ENCODE measurements at regions not wholly inside any gene's neighbourhood (a gene's known extent, or its start where the extent isn't known, plus 50 kb on each side); places are given as distances from the start of the nearest gene placed in this dataset.

DNA sequence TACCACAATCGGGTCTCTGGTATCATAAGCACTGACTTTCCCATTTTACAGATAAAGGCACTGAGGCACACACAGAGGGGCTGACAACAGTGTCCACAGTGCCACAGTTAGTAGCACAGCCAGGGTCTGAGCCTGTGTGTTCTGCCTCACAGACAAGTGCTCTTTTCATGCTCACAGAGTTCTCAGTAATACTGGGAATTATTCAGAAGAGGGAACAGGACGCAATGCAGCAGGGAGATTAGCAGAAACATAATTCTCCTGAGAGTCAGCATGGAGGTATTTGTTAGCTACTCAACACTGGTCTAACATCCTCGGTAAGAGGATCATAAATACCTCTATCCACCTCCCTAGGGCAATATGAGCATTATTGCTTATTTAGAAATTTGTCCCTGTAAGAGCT, 219.3 kb upstream of the EEA1 start:
- ChIA-PET POLR2A (no interaction called here), RAD21 (ENCODE audit: low non-redundant PET in 1 of 2, low total read pairs in 2 of 2, uncharacterized antibody in 2 of 2, unreplicated experiment in 2 of 2) (no interaction called here), CTCF (no interaction called here)
- ATAC-seq: no peak
- no peaks in the 10 kb centered on the region for H3K27me3 ChIP-seq (ENCODE audit: insufficient read depth, low read length)
- H2AFZ ChIP-seq (ENCODE audit: low read depth, low read length, poor library complexity, severe bottlenecking): no peak overlapping the region
- H3K79me2 ChIP-seq (ENCODE audit: insufficient read depth, low read length): no peaks in the 10 kb centered on the region
- no peaks in the 10 kb centered on the region for H3K9me2 ChIP-seq (ENCODE audit: insufficient read depth)
- H3K36me3 ChIP-seq (ENCODE audit: control insufficient read depth in 1 of 2, insufficient read depth in 2 of 2, low read length in 2 of 2): no peaks in the 10 kb centered on the region
- no peak overlapping the region for H3K9ac ChIP-seq (ENCODE audit: low read length)
- no peak for DNase-seq (ENCODE audit: low read depth, low spot score)
- no TSS peak for BruUV-seq (replicated peaks)
- TF ChIP-seq, protein P1, sequence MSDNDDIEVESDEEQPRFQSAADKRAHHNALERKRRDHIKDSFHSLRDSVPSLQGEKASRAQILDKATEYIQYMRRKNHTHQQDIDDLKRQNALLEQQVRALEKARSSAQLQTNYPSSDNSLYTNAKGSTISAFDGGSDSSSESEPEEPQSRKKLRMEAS (IDR thresholded peaks at IDR 0.05): no peak
- no peak for TF ChIP-seq REST (IDR thresholded peaks at IDR 0.05; ENCODE audit: low read depth)
- TF ChIP-seq ELF1 (IDR thresholded peaks at IDR 0.05; ENCODE audit: borderline replicate concordance, low read depth): no peak
- TF ChIP-seq EZH2phosphoT487 (IDR thresholded peaks at IDR 0.05; ENCODE audit: borderline replicate concordance): no peak
- TF ChIP-seq RAD21 (IDR thresholded peaks at IDR 0.05; ENCODE audit: low read depth): no peak
- no peak for TF ChIP-seq ZNF274 (IDR thresholded peaks at IDR 0.05; ENCODE audit: low read depth, low read length)
- no peak for TF ChIP-seq FOSL1 (IDR thresholded peaks at IDR 0.05; ENCODE audit: low read depth)
- TF ChIP-seq CEBPB (IDR thresholded peaks at IDR 0.05; ENCODE audit: low read depth): no peak
- TF ChIP-seq, protein P2, sequence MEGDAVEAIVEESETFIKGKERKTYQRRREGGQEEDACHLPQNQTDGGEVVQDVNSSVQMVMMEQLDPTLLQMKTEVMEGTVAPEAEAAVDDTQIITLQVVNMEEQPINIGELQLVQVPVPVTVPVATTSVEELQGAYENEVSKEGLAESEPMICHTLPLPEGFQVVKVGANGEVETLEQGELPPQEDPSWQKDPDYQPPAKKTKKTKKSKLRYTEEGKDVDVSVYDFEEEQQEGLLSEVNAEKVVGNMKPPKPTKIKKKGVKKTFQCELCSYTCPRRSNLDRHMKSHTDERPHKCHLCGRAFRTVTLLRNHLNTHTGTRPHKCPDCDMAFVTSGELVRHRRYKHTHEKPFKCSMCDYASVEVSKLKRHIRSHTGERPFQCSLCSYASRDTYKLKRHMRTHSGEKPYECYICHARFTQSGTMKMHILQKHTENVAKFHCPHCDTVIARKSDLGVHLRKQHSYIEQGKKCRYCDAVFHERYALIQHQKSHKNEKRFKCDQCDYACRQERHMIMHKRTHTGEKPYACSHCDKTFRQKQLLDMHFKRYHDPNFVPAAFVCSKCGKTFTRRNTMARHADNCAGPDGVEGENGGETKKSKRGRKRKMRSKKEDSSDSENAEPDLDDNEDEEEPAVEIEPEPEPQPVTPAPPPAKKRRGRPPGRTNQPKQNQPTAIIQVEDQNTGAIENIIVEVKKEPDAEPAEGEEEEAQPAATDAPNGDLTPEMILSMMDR (IDR thresholded peaks at IDR 0.05 in 2 of 3, conservative IDR thresholded peaks at IDR 0.05 in 1 of 3; ENCODE audit: borderline replicate concordance in 1 of 3, insufficient read depth in 1 of 3, low read depth in 2 of 3, low read length in 2 of 3): no peak
- TF ChIP-seq POLR2AphosphoS5 (IDR thresholded peaks at IDR 0.05; ENCODE audit: low read depth, low read length): no peak
- TF ChIP-seq, protein P3, sequence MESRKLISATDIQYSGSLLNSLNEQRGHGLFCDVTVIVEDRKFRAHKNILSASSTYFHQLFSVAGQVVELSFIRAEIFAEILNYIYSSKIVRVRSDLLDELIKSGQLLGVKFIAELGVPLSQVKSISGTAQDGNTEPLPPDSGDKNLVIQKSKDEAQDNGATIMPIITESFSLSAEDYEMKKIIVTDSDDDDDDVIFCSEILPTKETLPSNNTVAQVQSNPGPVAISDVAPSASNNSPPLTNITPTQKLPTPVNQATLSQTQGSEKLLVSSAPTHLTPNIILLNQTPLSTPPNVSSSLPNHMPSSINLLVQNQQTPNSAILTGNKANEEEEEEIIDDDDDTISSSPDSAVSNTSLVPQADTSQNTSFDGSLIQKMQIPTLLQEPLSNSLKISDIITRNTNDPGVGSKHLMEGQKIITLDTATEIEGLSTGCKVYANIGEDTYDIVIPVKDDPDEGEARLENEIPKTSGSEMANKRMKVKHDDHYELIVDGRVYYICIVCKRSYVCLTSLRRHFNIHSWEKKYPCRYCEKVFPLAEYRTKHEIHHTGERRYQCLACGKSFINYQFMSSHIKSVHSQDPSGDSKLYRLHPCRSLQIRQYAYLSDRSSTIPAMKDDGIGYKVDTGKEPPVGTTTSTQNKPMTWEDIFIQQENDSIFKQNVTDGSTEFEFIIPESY (IDR thresholded peaks at IDR 0.05; ENCODE audit: extremely low read depth, insufficient replicate concordance, low read length): no peak
- no peak for TF ChIP-seq TCF7L2 (IDR thresholded peaks at IDR 0.05; ENCODE audit: borderline replicate concordance, extremely low read depth, insufficient read depth, insufficient read length)
- TF ChIP-seq ZFX (IDR thresholded peaks at IDR 0.05): no peak
- TF ChIP-seq JUND (IDR thresholded peaks at IDR 0.05): no peak
- no peak for TF ChIP-seq YY1 (IDR thresholded peaks at IDR 0.05; ENCODE audit: extremely low read depth, insufficient replicate concordance, low read depth, low read length)
- no peak for TF ChIP-seq SRF (IDR thresholded peaks at IDR 0.05; ENCODE audit: low read depth)
- no peaks in the 10 kb centered on the region for H3K9me3 ChIP-seq (ENCODE audit: control insufficient read depth in 1 of 2, insufficient read depth in 1 of 2, low read depth in 1 of 2, low read length in 2 of 2)
- intact Hi-C loops (cut with micrococcal nuclease): no loop called here
- H3K4me2 ChIP-seq (ENCODE audit: low read length): no peak overlapping the region
- no peaks in the 10 kb centered on the region for H3K4me1 ChIP-seq (ENCODE audit: control insufficient read depth in 1 of 2, insufficient read depth in 2 of 2, low read length in 2 of 2)
- no peaks in the 10 kb centered on the region for H4K20me1 ChIP-seq (ENCODE audit: insufficient read depth)
- no peak overlapping the region for H3K27ac ChIP-seq (ENCODE audit: low read depth, low read length)
- H3K4me3 ChIP-seq (replicated peaks in 1 of 2; ENCODE audit: low read depth in 1 of 2, low read length in 2 of 2): no peak overlapping the region
